ENCODE measurements at regions not wholly inside any gene's neighbourhood (a gene's known extent, or its start where the extent isn't known, plus 50 kb on each side); places are given as distances from the start of the nearest gene placed in this dataset.

- TF ChIP-seq CTCF (IDR thresholded peaks at IDR 0.05; ENCODE audit: low read length, missing control alignments): no peak
- DNase-seq (ENCODE audit: low read depth): peak; percentile 3
- no peak overlapping the region for H3K4me3 ChIP-seq (replicated peaks; ENCODE audit: low read depth, low read length)
These were observed 424.0 kb upstream of the ZNF462 start for GRCh38 chr9:106438928-106439327.

GRCh38 chr9:106441283-106441682, 421.7 kb upstream of the ZNF462 start:
- no peak for TF ChIP-seq CTCF (IDR thresholded peaks at IDR 0.05; ENCODE audit: low read length, missing control alignments)
- no peak for DNase-seq (ENCODE audit: low read depth)
- no peak overlapping the region for H3K4me3 ChIP-seq (replicated peaks; ENCODE audit: low read depth, low read length)

- H3K4me3 ChIP-seq (replicated peaks; ENCODE audit: low read depth, low read length): no peak overlapping the region
- no peak for DNase-seq (ENCODE audit: low read depth)
- TF ChIP-seq CTCF (IDR thresholded peaks at IDR 0.05; ENCODE audit: low read length, missing control alignments): no peak
These were observed 419.4 kb upstream of the ZNF462 start for GRCh38 chr9:106443520-106443919.

GRCh38 chr9:106445107-106445506, 417.9 kb upstream of the ZNF462 start:
- no peak overlapping the region for H3K4me3 ChIP-seq (replicated peaks; ENCODE audit: low read depth, low read length)
- no peak for TF ChIP-seq CTCF (IDR thresholded peaks at IDR 0.05; ENCODE audit: low read length, missing control alignments)
- DNase-seq (ENCODE audit: low read depth): no peak

GRCh38 chr9:106449336-106449927, 413.5 kb upstream of the ZNF462 start:
- TF ChIP-seq CTCF (IDR thresholded peaks at IDR 0.05; ENCODE audit: low read length, missing control alignments): no peak
- DNase-seq (ENCODE audit: low read depth): no peak
- no peak overlapping the region for H3K4me3 ChIP-seq (replicated peaks; ENCODE audit: low read depth, low read length)

- no peak for TF ChIP-seq CTCF (IDR thresholded peaks at IDR 0.05; ENCODE audit: low read length, missing control alignments)
- DNase-seq (ENCODE audit: low read depth): no peak
- no peak overlapping the region for H3K4me3 ChIP-seq (replicated peaks; ENCODE audit: low read depth, low read length)
These were observed 412.4 kb upstream of the ZNF462 start for GRCh38 chr9:106450549-106450948.

- no peak for DNase-seq (ENCODE audit: low read depth)
- no peak for TF ChIP-seq CTCF (IDR thresholded peaks at IDR 0.05; ENCODE audit: low read length, missing control alignments)
These were observed 411.7 kb upstream of the ZNF462 start for GRCh38 chr9:106451223-106451622.

More at GRCh38 chr9:106451223-106451622, 411.7 kb upstream of the ZNF462 start:
- no peak overlapping the region for H3K4me3 ChIP-seq (replicated peaks; ENCODE audit: low read depth, low read length)

Measured in fibroblast of pulmonary artery (primary cell).